ENCODE measurements at regions not wholly inside any gene's neighbourhood (a gene's known extent, or its start where the extent isn't known, plus 50 kb on each side); places are given as distances from the start of the nearest gene placed in this dataset.

DNA sequence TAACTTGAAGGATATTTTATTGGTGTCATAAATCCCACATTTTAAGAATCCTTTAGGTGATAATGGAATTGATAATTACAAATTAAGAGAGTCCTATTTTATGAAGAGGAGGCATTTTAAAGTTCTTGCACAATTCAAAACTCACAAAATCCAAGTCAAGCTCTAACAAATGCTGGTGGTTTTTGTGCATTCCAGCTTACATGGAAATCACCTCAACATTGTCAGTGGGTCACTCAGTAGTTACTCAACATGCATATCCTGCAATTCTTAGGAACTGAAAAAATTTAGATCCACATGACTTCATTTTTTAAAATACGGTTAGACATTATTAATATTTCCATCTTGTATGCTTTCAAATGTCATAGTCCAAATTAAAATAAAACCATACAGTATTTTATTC lies 487.2 kb downstream of the CNTN3 start:
- TF ChIP-seq EZH2phosphoT487 (IDR thresholded peaks at IDR 0.05) = no peak
- TF ChIP-seq, protein P1, sequence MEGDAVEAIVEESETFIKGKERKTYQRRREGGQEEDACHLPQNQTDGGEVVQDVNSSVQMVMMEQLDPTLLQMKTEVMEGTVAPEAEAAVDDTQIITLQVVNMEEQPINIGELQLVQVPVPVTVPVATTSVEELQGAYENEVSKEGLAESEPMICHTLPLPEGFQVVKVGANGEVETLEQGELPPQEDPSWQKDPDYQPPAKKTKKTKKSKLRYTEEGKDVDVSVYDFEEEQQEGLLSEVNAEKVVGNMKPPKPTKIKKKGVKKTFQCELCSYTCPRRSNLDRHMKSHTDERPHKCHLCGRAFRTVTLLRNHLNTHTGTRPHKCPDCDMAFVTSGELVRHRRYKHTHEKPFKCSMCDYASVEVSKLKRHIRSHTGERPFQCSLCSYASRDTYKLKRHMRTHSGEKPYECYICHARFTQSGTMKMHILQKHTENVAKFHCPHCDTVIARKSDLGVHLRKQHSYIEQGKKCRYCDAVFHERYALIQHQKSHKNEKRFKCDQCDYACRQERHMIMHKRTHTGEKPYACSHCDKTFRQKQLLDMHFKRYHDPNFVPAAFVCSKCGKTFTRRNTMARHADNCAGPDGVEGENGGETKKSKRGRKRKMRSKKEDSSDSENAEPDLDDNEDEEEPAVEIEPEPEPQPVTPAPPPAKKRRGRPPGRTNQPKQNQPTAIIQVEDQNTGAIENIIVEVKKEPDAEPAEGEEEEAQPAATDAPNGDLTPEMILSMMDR (IDR thresholded peaks at IDR 0.05) = no peak

All from neural progenitor cell (in vitro differentiated cells).